HG03575 (cell line): ENCODE measurements at regions not wholly inside any gene's neighbourhood (a gene's known extent, or its start where the extent isn't known, plus 50 kb on each side); places are given as distances from the start of the nearest gene placed in this dataset.

Experiments
- ATAC-seq: cut with Tn5 transposase; IDR thresholded peaks from one replicate; pipeline ENCODE4 v1.9.1; 2021; ENCODE audit not compliant: unreplicated experiment, insufficient number of reproducible peaks, low FRiP score; ENCODE audit errors: extremely low read depth

- no peak for ATAC-seq
Observed at GRCh38 chr4:178387756-178388155, 945.5 kb upstream of the AGA start.

GRCh38 chr4:178395798-178396197 is 953.6 kb upstream of the AGA start:
- ATAC-seq: no peak

GRCh38 chr4:178412455-178412854 is 970.2 kb upstream of the AGA start:
- no peak for ATAC-seq

GRCh38 chr4:178414042-178414441 is 971.8 kb upstream of the AGA start:
- ATAC-seq: no peak

GRCh38 chr4:178414881-178415446 is 972.7 kb upstream of the AGA start:
- no peak for ATAC-seq

GRCh38 chr4:178415925-178416324 is 973.7 kb upstream of the AGA start:
- no peak for ATAC-seq

- no peak for ATAC-seq
Observed at GRCh38 chr4:178423366-178423765, 981.1 kb upstream of the AGA start.

GRCh38 chr4:178426871-178427270 is 984.6 kb upstream of the AGA start:
- ATAC-seq: no peak

- no peak for ATAC-seq
Observed at GRCh38 chr4:178427663-178428062, 985.4 kb upstream of the AGA start.

- ATAC-seq: no peak
Observed at GRCh38 chr4:178448372-178449035, 1006.3 kb upstream of the AGA start.

- no peak for ATAC-seq
Observed at GRCh38 chr4:178450614-178451013, 1008.4 kb upstream of the AGA start.

- no peak for ATAC-seq
Observed at GRCh38 chr4:178453057-178453456, 1010.8 kb upstream of the AGA start.

GRCh38 chr4:178457286-178457685 is 1015.0 kb upstream of the AGA start:
- no peak for ATAC-seq

- ATAC-seq: no peak
Observed at GRCh38 chr4:178462710-178463109, 1020.5 kb upstream of the AGA start.

- ATAC-seq: no peak
Observed at GRCh38 chr4:178463747-178464146, 1021.5 kb upstream of the AGA start.

- no peak for ATAC-seq
Observed at GRCh38 chr4:178470996-178471784, 1029.0 kb upstream of the AGA start.

- ATAC-seq: no peak
Observed at GRCh38 chr4:178471994-178472393, 1029.8 kb upstream of the AGA start.

- ATAC-seq: no peak
Observed at GRCh38 chr4:178480105-178480504, 1037.9 kb upstream of the AGA start.

- no peak for ATAC-seq
Observed at GRCh38 chr4:178480881-178481280, 1038.6 kb upstream of the AGA start.

- no peak for ATAC-seq
Observed at GRCh38 chr4:178481564-178481963, 1039.3 kb upstream of the AGA start.
